ENCODE measurements at regions not wholly inside any gene's neighbourhood (a gene's known extent, or its start where the extent isn't known, plus 50 kb on each side); places are given as distances from the start of the nearest gene placed in this dataset.

DNA sequence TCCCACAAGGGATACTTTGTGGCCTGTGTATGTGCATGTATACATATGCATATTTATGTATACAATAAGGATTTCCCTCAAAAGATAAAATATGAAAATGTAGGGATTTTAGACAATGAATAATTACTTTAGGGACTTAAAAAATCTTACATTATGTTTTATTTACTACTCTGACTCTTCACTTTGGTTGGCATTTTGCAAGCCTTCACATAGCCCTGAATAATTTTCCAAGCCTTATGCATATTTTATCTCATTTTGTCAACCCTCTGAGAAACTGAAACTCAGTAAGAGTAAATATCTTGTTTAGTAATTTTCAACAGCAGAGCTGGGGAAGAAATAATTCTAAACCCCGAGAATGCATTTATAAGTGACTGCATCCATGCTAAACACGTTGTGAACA lies 153.0 kb upstream of the SLC24A2 start:
- no peak for TF ChIP-seq POLR2A (IDR thresholded peaks at IDR 0.05)
- TF ChIP-seq, protein P1, sequence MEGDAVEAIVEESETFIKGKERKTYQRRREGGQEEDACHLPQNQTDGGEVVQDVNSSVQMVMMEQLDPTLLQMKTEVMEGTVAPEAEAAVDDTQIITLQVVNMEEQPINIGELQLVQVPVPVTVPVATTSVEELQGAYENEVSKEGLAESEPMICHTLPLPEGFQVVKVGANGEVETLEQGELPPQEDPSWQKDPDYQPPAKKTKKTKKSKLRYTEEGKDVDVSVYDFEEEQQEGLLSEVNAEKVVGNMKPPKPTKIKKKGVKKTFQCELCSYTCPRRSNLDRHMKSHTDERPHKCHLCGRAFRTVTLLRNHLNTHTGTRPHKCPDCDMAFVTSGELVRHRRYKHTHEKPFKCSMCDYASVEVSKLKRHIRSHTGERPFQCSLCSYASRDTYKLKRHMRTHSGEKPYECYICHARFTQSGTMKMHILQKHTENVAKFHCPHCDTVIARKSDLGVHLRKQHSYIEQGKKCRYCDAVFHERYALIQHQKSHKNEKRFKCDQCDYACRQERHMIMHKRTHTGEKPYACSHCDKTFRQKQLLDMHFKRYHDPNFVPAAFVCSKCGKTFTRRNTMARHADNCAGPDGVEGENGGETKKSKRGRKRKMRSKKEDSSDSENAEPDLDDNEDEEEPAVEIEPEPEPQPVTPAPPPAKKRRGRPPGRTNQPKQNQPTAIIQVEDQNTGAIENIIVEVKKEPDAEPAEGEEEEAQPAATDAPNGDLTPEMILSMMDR (IDR thresholded peaks at IDR 0.05): no peak
- no peak for TF ChIP-seq POLR2AphosphoS5 (IDR thresholded peaks at IDR 0.05; ENCODE audit: insufficient read depth in 1 of 2, low read depth in 1 of 2)
